Anterior cingulate cortex (tissue), 58 donors: ENCODE measurements at regions not wholly inside any gene's neighbourhood (a gene's known extent, or its start where the extent isn't known, plus 50 kb on each side); places are given as distances from the start of the nearest gene placed in this dataset.
"Not testable (repeated sequence)": the region's sequence is repeated elsewhere in the genome, so short reads cannot be mapped to it uniquely, and the experiment has no call there.

ENCODE experiments used
- DNase-seq, 58 donors: peaks; one replicate each; lab custom pipeline; 2025; lab: John Stamatoyannopoulos, UW

DNA sequence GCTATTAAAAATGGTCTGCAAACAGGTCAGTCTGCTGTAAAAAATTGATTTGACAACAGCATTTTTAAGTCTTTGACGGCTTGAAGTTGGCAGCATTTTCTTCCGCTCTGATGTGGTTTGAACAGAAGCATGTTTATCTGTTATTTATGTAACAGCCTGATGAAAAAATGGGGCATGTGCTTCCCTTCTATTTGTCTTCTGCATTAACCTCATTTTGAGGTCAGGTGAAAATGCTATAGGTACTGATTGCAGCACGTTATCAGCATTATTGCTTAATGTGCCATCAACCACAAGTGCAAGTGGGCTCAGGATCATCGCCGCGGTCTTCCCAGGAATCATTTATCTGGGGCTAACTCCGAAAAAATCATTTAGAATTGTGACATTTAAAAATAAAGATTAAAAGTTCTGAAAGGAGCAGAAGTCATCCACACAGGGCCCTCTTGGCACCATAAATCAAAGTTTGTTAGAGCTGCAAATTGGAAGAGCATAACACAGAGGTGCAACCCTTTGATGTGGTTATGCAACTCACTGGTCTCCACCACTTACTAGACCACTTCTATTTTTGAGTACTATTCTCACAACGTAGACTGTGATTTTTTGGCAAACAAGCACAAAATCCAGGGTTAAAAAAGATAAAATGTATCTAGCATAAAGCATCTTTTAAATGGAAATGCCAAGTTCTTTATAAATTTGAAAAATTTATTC is 307.7 kb downstream of the MDFIC start:
- DNase-seq = no peak

DNA sequence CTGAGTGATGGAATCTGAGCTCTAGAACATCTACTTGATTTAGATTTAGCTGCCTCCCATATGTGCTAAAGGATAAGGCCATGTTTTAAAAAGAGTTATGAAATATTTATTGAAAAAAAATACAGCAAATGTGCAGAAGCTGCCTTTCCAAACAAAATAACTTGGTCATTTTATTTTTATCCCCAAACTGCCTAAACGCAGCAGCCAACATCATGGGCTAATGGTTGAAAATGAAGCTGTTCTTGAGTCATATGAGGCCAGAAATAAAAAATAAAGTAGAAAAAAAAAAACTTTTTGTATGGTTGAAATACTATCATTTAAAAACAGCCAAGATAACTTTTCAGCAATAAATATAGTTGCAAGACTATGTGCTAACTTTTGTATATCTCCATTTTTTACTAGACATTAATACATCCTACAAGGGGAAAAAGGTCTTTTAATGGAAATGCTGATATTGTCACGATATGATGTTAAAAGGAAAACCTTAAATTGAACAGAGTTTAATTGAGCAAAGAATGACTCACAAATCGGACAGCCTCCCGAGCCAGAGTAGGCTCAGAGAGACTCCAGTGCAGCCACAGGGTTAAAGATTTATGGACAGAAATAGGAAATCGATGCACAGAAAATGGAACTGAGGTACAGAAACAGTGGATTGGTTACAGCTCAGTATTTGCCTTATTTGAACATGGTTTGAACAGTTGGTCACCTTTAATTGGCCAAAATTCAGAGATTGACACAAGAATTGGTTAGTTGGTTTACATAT is 305.8 kb downstream of the MDFIC start:
- DNase-seq = no peak

DNA sequence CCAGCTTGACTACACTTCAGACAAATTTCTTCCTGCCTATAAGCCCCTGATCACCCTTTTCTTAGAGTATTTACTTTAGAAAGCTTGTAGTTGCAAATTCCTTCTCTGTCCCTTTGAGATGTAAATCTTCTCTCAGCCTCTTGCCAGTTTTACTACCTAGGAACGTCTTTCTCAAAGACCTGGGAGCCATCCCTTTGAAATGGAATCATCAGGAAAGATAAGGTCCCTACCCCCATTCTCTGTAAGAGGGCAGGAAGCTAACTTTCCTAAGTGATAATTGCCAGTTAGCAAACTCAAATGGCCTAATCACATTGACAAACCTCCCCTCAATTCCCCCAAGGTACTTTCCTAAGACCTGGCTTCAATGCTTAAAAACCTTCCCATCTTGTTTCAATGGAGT is 304.5 kb downstream of the MDFIC start:
- no peak for DNase-seq

DNA sequence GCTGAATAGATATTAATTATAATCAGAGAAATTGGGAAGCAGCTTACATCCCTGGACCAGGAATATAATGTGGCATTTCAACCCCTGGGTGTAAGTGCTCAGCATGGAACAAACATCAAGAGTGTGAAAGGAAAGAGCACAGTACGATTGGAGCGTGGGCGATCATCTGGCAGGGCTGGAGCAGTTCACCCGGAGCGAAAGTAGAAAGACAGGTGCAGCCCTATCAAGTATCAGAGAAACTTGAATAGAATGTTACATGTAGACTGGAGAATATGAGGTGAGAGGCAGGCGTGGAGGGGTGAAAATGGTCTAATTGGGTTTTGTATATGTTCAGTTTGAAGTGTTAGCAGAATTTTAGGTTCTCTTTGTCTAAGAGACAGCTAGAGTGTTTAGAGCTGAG is 303.0 kb downstream of the MDFIC start:
- DNase-seq = no peak

DNA sequence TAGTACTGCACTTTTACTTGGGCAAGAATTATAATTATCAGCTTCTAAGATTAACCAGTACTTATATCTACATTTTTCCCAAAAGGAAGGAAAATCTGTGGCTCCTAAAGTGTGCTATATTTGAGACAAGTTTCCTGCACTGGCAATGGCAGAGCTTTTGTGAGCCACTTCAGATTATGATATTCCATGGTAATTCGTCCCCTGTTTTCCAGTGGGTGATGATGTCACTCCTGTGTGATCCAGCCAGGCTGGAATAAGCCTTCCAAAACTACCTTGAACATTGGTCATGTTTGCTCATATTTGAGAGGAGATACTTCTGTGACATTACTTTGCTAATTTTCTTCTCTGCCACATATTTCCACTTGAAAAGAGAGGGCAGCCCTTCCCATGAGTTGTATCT is 302.1 kb downstream of the MDFIC start:
- DNase-seq = no peak

DNA sequence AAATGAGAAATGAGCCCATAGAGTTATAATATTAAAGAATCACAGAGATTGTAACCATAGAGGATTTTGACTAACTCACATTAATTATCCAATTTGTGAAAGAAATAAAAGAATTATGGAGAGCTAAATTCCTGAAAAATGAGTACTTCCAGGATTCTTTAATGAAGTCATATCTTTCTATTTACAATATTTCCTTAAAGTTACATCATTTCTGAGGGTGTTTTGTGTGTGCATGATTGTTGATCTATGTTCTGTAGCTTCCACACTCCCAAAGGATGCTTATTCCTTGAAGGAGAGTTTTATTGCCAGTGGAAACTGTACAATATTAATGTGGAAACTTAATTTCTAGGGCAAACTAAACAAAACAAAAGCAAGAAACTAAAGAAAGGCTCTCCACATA is 299.6 kb downstream of the MDFIC start:
- no peak for DNase-seq

DNA sequence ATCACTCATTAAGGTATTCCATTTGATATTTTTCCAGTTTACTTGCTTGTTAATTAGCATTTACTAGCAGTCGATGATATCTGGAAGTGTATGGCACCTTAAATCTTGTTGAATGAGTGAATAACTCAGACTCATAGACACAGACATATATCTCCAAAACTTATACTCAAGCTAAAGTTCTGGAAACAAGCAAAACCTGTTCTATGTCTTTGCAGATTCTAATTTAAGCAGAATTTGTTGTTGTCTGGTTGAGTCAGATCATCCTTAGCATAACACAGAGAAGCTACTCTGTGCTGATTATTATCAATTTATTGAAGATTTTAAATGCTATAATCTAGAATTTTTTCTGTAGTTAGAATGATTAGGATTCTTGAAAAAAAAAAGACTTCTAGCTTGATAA is 296.2 kb downstream of the MDFIC start:
- no peak for DNase-seq

DNA sequence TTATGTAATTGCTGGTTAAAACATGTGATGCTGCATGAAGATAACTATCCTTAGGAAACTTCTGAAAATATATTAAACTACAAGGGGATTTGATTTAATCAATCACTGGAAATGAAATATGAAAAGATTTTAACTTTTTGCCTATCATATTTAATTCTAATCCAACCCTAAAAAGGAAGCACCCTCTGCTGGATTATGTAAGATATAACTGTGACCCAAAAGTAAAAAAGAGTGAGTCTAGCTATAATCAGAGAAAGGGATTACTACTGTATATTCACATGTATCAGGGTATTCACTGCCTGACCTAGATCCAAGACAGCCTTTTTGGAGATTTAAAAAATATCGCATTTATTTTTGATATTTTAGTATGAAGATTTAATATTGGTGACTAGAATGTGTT is 295.5 kb downstream of the MDFIC start:
- DNase-seq = no peak

DNA sequence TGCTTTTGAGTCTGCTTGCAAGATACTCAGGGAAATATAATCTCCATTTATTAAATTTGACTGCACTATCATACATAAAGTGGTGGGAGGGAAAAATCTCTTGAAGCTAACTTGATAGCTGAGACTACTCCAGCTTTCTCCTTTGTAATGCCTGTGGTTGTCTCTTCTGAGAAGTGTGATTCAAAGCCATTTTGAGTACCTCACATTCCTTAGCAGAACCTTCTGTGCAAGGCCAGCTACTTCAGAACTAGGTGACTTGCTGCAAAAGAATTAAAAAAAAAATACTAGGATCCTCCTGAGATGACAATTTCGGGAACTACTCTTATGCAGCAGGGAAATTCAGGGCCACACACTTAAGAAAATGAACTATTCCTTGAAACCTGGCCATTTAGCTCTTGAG is 294.8 kb downstream of the MDFIC start:
- no peak for DNase-seq

DNA sequence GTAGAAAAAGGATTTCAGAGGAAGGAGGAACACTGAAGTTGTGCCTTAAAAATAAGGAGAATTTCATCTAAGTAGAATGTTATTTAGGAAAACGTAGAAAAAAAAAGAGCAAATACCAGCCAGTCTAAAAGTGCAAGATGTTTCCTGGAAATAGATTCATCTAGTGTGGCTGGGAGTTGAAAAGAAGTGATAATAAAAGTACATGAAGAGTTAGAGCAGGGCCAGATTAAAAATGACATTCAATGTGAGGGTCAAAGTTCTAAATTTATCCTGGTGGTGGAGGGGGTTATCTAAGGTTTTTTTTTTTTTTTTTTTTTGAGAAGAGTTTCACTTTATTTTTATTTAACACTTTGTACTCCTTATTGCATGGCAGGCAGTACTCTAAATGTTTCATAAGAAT is 289.3 kb downstream of the MDFIC start:
- DNase-seq = no peak

DNA sequence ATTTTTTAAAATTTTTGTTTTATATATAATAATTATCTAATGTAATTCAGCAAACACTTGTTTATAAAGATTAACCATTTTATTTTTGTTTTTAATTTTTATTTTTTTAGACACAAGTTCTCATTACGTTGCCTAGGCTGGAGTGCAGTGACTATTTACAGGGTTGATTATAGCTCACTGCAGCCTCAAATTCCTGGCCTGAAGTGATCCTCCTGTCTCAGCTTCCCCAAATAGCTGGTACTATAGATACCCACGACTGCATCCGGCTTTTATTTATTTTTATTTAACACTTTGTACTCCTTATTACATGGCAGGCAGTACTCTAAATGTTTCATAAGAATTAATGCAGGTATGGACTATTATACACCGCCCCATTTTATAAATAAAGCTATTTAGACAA is 288.7 kb downstream of the MDFIC start:
- no peak for DNase-seq

DNA sequence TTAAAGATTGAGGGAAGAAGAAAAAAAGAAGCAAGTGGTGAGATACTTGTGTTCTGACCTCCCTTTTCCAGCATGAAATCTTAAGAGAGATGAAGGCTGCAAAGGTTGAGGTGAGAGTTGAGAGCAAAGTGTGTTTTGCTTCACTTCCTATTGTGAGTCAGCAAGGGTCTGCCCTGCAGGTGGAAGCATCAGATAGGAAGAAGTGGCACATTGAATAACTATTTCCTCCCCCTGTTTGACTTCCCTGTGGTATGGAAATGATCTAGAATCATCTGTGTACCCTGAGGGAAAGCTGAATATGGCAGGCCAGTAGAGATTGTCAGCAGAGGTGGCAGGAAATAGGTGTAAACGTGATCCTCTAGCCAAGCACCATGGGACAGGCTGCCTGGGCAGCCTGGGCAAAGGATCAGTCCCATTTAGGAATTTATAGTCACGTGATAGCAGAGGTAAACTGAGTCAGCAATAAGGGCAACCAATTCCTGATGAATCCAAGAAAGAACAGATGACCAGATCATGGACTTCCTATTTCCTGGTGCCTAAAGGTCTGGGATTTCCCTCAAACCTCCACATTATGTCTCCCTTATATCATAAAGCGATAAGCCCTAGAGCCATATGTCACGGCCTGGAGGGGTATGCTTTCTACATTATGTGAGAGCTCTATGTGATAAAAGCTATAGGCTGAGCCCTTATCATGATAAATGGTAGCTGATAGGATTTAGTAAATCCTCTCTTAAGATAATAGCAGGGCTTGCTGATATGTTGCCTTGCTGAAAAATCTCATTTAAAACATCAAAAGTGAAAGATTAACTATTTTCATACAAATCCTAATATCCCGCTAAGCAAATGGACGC is 287.0 kb downstream of the MDFIC start:
- DNase-seq = no peak

DNA sequence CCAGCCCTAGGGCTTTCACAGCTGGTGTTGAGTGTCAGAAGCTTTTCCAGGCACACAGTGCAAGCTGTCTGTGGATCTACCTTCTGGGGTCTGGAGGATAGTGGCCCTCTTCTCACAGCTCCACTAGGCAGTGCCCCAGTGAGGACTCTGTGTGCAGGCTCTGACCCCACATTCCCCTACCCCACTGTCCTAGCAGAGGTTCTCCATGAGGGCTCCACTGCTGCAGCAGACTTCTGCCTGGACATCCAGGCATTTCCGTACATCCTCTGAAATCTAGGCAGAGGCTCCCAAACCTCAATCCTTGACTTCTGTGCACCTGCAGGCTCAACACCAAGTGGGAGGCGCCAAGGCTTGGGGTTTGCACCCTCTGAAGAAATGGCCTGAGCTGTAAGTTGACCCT is 284.5 kb downstream of the MDFIC start:
- DNase-seq = not testable (repeated sequence)

DNA sequence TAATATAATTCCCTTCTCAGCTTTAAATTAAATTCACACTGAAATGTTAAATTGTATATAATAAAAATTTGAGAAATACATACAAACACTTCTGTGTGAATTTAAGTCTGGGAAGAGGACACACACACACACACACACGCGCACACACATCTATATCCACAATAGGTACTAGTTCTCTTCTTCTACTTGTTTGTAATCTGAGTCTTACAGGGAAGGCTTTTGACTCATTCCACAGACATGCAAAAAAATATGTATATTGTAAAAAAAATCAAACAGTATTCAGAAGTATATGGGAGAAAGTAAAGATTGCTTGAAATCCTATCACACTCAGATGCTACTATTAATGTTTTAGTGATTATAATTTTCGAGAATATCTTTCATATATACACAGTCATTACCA is 276.2 kb downstream of the MDFIC start:
- DNase-seq = no peak

DNA sequence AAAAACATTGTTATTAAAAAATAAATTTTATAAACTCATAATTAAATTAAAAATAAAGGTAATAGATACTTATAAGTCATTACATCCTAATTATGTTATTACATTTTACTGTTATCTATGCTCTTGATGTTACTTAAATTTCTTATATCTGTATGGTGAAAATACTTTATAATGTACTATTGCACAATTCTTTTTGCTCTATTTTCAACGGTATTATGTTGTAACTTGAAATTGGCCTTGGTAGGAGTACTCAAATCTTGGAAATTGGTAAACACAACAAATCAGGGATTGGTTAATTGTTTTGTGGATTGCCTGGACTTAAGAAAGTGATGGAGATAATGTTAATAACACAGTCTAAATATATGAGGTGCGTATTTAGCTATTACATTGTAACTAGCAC is 273.3 kb downstream of the MDFIC start:
- DNase-seq = no peak

DNA sequence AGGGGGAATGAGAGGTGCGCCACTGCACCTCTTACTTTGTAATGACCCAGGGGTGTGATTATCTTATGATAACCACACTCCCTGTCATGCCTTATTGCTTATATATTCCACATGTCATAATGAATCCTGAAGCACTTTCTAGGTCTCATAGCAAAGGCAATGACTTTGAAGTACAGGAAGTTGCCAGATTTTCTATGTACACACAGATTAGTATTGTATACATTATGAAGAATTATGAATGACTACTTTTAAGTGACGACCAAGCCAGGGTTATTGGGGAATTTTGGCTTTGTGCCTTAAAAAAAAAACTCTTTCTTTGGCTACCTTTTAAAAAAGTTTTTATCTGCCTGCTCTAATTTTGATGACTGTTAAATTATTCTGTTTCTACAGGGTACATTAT is 269.6 kb downstream of the MDFIC start:
- DNase-seq = no peak

DNA sequence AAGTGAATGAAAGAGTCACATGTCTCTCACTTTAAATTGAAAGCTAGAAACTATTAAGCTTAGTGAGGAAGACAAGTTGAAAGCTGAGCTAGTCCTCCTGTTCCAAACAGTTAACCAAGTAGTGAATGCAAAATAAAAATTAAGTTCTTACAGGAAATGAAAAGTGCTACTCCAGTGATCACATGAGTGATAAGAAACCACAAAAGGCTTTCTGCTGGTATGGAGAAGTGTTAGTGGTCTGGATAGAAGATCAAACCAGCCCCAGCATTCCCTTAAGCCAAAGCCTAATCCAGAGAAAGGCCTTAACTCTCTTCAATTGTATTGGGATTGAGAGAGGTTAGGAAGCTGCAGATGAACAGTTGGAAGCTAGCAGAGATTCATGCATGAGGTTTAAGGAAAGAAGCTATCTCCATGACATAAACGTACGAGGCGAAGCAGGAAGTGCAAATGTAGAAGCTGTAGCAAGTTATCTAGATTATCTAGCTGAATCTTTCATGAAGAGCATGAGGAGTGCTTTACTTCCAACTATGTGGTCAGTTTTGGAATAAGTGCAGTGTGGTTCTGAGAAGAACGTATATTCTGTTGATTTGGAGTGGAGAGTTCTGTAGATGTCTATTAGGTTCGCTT is 261.6 kb downstream of the MDFIC start:
- no peak for DNase-seq

DNA sequence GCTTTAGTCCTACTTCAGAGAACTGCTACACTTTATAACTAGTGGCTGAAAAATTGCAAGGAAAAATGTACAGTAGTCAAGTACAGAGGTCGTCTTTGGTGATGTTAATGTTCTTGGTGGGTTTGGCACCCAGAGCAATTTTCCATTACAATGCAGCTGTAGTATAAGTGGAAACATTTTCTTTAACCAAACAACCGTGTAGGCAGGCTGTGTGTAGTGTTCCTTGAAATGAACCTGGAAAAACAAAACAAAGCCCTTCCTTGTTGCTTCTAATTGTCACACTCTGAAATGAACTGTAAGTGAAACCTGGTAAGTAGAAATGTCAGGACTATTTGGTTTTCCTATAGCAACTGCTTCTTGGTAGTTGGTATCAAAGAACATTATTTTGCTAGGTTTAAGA is 256.9 kb downstream of the MDFIC start:
- DNase-seq = no peak

DNA sequence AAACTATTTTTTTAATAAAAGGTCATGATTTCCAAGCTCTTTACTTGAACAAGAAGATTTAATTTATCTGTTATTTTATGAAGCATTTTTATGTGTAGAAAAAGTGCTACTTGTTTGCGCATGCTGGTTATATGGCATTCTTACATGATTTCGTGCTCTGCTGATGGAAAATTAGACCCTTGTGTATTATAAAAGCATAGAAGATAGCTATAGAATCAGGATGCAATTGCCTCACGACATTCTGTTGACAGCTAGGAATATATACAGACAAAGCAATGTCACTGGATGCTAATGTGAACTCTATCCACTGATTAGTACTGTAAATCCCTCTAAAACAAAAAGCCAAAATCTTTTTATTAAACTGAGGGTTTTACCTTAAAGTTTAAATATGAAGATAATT is 255.9 kb downstream of the MDFIC start:
- no peak for DNase-seq

DNA sequence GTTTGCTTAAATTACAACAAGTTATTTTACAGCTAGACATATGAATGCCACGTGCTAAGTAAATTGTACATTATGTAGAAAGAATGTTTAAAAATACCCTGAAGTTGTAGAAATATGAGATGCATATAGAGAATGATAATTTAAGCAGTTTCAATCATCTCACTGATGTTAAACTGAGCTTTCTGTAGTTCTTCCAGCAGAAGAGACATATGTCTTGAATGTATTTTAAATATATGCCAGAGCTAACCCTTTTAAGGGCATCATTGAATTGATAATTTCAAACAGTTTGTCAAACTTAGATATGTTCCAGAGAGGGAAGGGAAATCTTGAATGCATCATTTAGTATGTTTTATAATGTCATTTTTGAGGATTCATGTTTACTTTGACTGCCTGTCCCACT is 255.2 kb downstream of the MDFIC start:
- no peak for DNase-seq

DNA sequence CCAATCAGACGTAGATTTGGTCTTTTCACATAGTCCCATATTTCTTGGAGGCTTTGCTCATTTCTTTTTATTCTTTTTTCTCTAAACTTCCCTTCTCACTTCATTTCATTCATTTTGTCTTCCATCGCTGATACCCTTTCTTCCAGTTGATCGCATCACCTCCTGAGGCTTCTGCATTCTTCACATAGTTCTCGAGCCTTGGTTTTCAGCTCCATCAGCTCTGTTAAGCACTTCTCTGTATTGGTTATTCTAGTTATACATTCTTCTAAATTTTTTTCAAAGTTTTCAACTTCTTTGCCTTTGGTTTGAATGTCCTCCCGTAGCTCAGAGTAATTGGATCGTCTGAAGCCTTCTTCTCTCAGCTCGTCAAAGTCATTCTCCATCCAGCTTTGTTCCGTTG is 250.5 kb downstream of the MDFIC start:
- not testable (repeated sequence) for DNase-seq
